GM19351 (cell line): ENCODE measurements at regions not wholly inside any gene's neighbourhood (a gene's known extent, or its start where the extent isn't known, plus 50 kb on each side); places are given as distances from the start of the nearest gene placed in this dataset.
"Not testable (repeated sequence)": the region's sequence is repeated elsewhere in the genome, so short reads cannot be mapped to it uniquely, and the experiment has no call there.

Source experiments
- ATAC-seq: cut with Tn5 transposase; IDR thresholded peaks from one replicate; pipeline ENCODE4 v1.9.1; 2021; ENCODE audit warnings: mild to moderate bottlenecking, moderate library complexity; ENCODE audit not compliant: unreplicated experiment

GRCh38 chr12:4193821-4194220 lies 79.7 kb upstream of the CCND2 start:
- no peak for ATAC-seq

GRCh38 chr12:4191642-4192041 lies 81.9 kb upstream of the CCND2 start:
- ATAC-seq = no peak

GRCh38 chr12:4191149-4191548 lies 82.4 kb upstream of the CCND2 start:
- no peak for ATAC-seq

- ATAC-seq = no peak
Measured at GRCh38 chr12:4190366-4191063, 83.0 kb upstream of the CCND2 start.

- no peak for ATAC-seq
Measured at GRCh38 chr12:4189721-4190120, 83.8 kb upstream of the CCND2 start.

GRCh38 chr12:4187916-4188315 lies 85.6 kb upstream of the CCND2 start:
- no peak for ATAC-seq

- ATAC-seq = not testable (repeated sequence)
Measured at GRCh38 chr12:4187315-4187714, 86.2 kb upstream of the CCND2 start.

- no peak for ATAC-seq
Measured at GRCh38 chr12:4178424-4179170, 95.0 kb upstream of the CCND2 start.

- ATAC-seq = no peak
Measured at GRCh38 chr12:4177262-4177661, 96.3 kb upstream of the CCND2 start.

- no peak for ATAC-seq
Measured at GRCh38 chr12:4176168-4176567, 97.4 kb upstream of the CCND2 start.

GRCh38 chr12:4174417-4174816 lies 99.1 kb upstream of the CCND2 start:
- no peak for ATAC-seq

- no peak for ATAC-seq
Measured at GRCh38 chr12:4172999-4173398, 100.6 kb upstream of the CCND2 start.

- no peak for ATAC-seq
Measured at GRCh38 chr12:4171742-4172141, 101.8 kb upstream of the CCND2 start.

GRCh38 chr12:4169959-4170358 lies 103.6 kb upstream of the CCND2 start:
- ATAC-seq = no peak

- ATAC-seq = no peak
Measured at GRCh38 chr12:4169531-4169930, 104.0 kb upstream of the CCND2 start.

- ATAC-seq = no peak
Measured at GRCh38 chr12:4168036-4168435, 105.5 kb upstream of the CCND2 start.

- ATAC-seq = peak; percentile 61
Measured at GRCh38 chr12:4164559-4165558, 108.7 kb upstream of the CCND2 start.

GRCh38 chr12:4164188-4164558 lies 109.4 kb upstream of the CCND2 start:
- no peak for ATAC-seq

GRCh38 chr12:4161718-4162117 lies 111.8 kb upstream of the CCND2 start:
- no peak for ATAC-seq

- ATAC-seq = no peak
Measured at GRCh38 chr12:4160314-4161040, 113.1 kb upstream of the CCND2 start.

- no peak for ATAC-seq
Measured at GRCh38 chr12:4159851-4160250, 113.7 kb upstream of the CCND2 start.
